NCI-H2227 (cell line): ENCODE measurements at regions not wholly inside any gene's neighbourhood (a gene's known extent, or its start where the extent isn't known, plus 50 kb on each side); places are given as distances from the start of the nearest gene placed in this dataset.

Experiments used
- DNase-seq: peaks from one replicate; lab custom pipeline; 2025; ENCODE audit not compliant: unreplicated experiment; lab: John Stamatoyannopoulos, UW

DNA sequence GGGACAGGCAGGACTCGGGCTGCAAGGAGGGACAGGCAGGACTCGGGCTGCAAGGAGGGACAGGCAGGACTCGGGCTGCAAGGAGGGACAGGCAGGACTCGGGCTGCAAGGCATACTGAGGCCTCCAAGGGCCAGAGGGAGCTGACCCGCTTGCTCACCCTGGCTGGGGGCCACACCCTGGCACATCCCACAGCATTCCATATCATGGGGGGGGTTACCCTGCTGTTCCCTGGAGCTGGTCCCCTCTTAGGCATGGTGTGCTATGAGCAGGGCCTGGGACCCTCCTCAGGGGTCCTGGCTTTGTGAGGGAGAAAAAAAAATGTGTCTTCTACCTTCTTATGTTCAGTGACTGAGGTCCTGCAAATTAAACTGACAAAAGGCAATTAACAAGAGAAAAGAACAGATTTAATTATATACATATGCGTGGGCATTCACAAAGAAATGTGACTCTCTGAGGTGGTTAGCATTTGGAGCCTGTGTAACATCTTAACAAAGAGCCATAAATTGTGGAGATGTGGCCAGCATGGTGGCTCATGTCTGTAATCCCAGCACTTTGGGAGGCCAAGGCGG, 97.6 kb upstream of the ALDH1A3 start:
- DNase-seq = no peak

DNA sequence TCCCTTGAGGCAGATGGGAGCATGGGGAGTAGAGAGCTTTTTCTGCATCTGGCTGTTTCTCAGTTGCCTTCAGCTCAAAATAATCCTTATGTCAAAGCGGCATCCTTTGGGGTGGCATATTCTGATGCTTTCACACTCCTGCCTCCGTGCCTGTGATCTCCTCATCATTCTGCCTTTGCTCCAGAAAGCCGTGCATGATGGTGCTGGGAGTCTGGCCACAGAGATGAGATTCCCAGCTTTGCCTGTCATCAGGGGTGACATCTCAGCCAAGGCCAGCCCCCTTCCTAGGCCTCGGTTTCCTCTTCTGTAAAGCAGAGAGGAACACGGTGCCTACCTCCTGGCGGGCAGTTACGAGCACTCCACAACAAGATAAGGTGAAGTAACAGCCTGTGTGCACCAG, 96.3 kb upstream of the ALDH1A3 start:
- no peak for DNase-seq

- no peak for DNase-seq
These were observed 95.7 kb upstream of the ALDH1A3 start for GRCh38 chr15:100783760-100784492.

GRCh38 chr15:100784493-100785180, 95.0 kb upstream of the ALDH1A3 start:
- DNase-seq = no peak

DNA sequence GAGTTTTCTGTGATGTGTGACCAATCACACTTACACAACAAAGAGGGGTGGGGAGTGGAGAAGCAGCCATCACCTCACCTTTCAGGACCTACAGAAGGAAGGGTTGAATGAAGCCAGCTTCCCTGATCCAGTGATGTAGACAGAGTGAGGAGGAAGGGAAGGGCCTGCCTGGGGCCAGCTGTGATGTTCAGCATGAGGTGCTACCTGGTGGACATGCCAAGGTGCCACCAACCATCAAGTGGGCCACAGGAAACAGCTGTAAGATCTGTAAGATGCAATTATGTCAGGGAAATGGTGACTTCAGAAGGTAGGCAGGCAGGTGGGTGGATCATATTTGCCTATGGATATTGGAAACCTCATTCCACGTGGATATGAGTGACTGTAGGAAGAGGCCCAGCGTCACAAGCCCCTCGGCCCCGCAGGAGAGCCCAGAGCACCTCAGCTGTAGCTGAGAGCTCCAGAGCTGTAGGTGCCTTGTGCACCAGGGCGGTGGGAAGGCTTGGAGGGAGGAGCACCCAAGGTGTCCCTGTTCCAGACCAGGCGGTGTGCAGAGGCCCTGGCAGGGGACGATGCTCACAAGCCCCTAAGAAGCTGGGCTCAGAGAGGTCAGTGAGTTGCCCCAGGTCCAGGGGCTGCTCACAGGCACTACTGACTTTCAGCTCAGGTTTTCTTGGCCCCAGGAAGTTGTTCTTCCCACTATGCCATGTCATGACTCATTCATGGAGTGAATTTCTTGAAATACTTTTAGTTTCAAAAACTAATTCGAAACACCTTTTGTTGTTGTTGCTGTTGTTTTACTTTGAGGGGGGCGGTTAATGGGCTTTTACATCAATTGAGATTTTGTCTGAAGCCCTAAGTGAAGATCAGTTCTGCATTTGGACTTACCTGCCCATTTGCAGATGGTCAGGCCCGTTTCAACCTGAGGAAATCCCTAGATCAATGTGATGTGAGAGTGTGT, 94.2 kb upstream of the ALDH1A3 start:
- no peak for DNase-seq

GRCh38 chr15:100786139-100786531, 93.5 kb upstream of the ALDH1A3 start:
- no peak for DNase-seq

GRCh38 chr15:100786901-100787566, 92.6 kb upstream of the ALDH1A3 start:
- DNase-seq = no peak

DNA sequence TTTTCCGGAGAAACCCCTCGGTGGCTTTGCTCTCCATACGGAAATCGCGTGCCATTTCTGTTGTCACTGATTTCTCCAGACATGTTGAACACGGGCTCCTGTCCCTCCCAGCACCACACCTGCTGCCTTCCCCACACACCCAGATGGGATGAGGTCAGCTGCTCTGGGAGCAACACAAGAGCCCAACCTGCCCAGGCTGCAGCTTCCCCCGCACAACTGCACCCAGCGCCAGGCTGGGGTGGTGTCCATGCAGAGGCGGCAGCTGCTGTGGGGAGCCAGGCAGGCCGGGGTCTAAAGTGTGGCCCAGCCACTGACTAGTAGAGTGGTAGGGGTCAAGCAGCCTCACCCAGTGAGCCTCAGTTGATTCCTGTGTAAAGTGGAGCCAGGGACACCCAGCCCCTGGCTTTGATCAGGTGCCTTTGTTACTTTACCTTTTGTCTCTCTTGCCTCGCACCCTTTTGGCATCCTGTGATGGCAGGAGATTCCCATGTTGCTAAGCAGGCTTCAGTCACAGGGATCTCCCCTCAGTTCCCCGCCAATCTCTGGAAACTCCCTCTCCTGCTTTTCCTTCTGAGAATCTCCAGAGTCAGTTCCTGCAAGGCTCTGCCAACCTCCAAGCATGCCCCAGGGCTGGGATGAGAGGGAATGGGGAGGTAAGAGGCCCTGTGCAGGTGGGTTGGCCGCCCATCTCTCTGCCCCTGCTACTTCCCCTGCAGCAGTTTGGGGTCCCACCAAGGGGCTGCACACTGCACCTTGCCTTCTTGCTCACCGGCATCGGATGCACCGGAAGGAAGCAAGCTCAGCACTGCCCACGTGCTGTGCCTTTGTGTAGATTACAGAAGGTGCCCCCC, 91.8 kb upstream of the ALDH1A3 start:
- DNase-seq = no peak

DNA sequence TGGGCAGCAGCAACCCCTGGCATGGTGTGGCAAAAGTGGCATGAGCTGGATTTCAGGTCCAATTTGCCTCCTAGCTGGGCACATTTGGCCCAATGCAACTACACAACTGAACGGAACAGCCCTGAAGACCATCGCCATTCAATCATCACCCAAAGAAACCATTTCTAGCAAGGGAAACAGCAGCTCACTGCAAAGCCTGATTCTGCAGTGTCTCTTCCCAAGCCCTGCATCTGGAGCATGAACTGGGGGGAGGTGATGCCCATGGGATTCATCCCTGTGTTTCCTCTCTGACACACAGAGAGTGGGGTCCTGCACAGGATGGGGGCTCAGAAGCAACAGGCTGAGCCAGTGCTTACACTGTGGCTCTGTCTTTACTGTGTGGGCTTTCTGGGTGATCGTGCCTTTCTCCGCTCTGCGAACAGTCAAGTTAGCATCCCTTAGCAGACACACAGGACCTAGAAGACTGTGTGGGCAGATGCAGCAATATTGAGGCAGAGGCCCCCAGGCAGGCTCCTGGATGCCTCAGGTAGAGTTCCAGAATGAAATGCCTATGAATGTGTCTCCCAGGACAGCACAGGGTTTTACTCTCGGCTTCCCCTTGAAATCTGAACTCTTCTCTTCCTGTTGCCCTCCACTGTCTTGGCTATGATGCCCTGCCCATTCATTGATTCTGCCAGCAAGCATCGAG, 91.1 kb upstream of the ALDH1A3 start:
- DNase-seq = no peak

- DNase-seq = no peak
These were observed 88.8 kb upstream of the ALDH1A3 start for GRCh38 chr15:100790786-100791265.

- DNase-seq = no peak
These were observed 85.6 kb upstream of the ALDH1A3 start for GRCh38 chr15:100794008-100794407.

GRCh38 chr15:100801256-100801900, 78.3 kb upstream of the ALDH1A3 start:
- no peak for DNase-seq

DNA sequence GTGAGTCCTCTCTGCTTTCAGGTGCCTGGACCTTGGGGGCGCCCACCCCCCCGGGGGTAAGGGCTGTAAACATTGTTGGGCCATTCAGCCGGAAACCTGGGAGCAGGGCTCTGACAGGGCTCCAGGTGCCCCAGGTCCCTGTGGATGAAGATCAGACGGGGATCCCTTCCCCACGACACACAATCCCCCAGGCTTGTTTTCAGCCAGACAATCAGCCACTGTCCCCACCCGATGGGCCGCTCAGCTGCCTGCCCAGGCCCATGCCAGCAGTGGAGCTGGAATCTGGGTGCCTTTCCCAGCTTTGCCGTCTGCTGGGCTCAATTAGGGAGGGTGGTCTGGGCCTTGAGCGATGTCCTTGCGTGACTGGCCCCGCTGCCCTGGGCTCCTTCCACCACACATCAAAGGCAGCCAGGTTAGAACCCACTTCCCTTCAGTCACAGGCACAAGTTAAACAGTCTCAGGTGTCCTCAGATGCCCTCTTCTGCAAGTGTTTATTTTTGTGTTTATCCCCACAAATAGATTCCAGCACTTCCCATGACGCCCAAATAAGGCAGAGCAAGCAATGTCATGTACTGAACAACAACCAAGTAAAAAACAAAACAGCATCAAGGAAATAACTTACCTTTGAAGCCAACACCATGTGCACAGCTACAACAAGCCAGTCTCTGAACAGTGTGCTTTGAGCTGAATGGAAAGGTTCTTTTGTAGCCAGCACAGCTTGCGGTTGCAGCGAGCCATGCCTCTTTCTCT, 77.0 kb upstream of the ALDH1A3 start:
- DNase-seq = no peak

GRCh38 chr15:100803171-100803440, 76.5 kb upstream of the ALDH1A3 start:
- no peak for DNase-seq

GRCh38 chr15:100806157-100806556, 73.5 kb upstream of the ALDH1A3 start:
- DNase-seq = no peak

- DNase-seq = no peak
These were observed 72.6 kb upstream of the ALDH1A3 start for GRCh38 chr15:100807028-100807427.

DNA sequence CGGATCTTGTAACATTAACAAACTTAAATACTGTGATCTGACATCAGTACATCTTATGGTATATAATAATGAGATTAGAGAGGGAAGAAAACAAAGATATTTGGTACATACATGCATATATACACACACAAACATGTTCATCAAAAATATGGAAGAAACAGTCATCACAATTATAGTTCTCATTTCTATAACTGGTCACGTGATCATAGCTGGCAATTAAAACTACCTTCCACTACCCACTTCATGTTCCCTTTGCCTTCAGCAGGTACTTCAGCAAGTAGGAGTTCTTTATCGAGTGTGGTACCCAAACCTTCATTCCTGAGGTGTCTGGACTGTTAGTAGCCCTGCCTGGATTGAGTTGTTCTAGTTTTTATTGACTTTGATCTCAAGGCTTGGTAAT, 70.9 kb upstream of the ALDH1A3 start:
- DNase-seq = no peak

- no peak for DNase-seq
These were observed 70.5 kb upstream of the ALDH1A3 start for GRCh38 chr15:100809151-100809550.
